ENCODE measurements at regions not wholly inside any gene's neighbourhood (a gene's known extent, or its start where the extent isn't known, plus 50 kb on each side); places are given as distances from the start of the nearest gene placed in this dataset.

GRCh38 chr3:164479406-164479805 is 598.9 kb downstream of the SI start:
- TF ChIP-seq CTCF (IDR thresholded peaks at IDR 0.05) (no peak), POLR2A (IDR thresholded peaks at IDR 0.05) (no peak)
- intact Hi-C loops (cut with DNase I), result no loop called here
- DNase-seq (no peak), ATAC-seq (no peak)
- Histone ChIP-seq H3K27me3 (no peaks in the 10 kb centered on the region), H3K36me3 (replicated peaks in 1 of 2; ENCODE audit: insufficient read depth in 1 of 2, low read depth in 2 of 2) (no peaks in the 10 kb centered on the region), H3K27ac (no peak overlapping the region), H3K9me3 (no peaks in the 10 kb centered on the region), H3K4me1 (no peaks in the 10 kb centered on the region), H3K4me3 (no peak overlapping the region)
- WGBS, 2 donors, result 36 to 38% methylated on average over 1 of the region's 1 CpG

GRCh38 chr3:164478323-164478722 is 600.0 kb downstream of the SI start:
- TF ChIP-seq POLR2A (IDR thresholded peaks at IDR 0.05) (no peak), CTCF (IDR thresholded peaks at IDR 0.05) (no peak)
- H3K9me3 ChIP-seq, result no peaks in the 10 kb centered on the region
- DNase-seq (no peak), ATAC-seq (no peak)
- no peaks in the 10 kb centered on the region for H3K27me3 ChIP-seq
- intact Hi-C loops (cut with DNase I), result no loop called here
- no peaks in the 10 kb centered on the region for H3K36me3 ChIP-seq (replicated peaks in 1 of 2; ENCODE audit: insufficient read depth in 1 of 2, low read depth in 2 of 2)
- no peak overlapping the region for H3K4me3 ChIP-seq
- no peaks in the 10 kb centered on the region for H3K4me1 ChIP-seq
- no peak overlapping the region for H3K27ac ChIP-seq
- WGBS, 2 donors, result 83 to 96% methylated on average over 4 to 5 of the region's 5 CpGs

- no peak overlapping the region for H3K4me3 ChIP-seq
- TF ChIP-seq POLR2A (IDR thresholded peaks at IDR 0.05) (no peak), CTCF (IDR thresholded peaks at IDR 0.05) (no peak)
- DNase-seq, result no peak
- WGBS, 2 donors, result 100% methylated on average over 1 of the region's 1 CpG
- no peaks in the 10 kb centered on the region for H3K9me3 ChIP-seq
- ATAC-seq, result no peak
- no peaks in the 10 kb centered on the region for H3K36me3 ChIP-seq (replicated peaks in 1 of 2; ENCODE audit: insufficient read depth in 1 of 2, low read depth in 2 of 2)
- intact Hi-C loops (cut with DNase I), result no loop called here
- H3K27me3 ChIP-seq, result no peaks in the 10 kb centered on the region
- H3K27ac ChIP-seq, result no peak overlapping the region
- no peaks in the 10 kb centered on the region for H3K4me1 ChIP-seq
These were observed 600.9 kb downstream of the SI start for GRCh38 chr3:164477403-164477802.

- no peak for ATAC-seq
- H3K27ac ChIP-seq, result no peak overlapping the region
- no peak overlapping the region for H3K4me3 ChIP-seq
- TF ChIP-seq CTCF (IDR thresholded peaks at IDR 0.05) (no peak), POLR2A (IDR thresholded peaks at IDR 0.05) (no peak)
- WGBS, 2 donors, result 88 to 96% methylated on average over 3 of the region's 3 CpGs
- no peak for DNase-seq
- intact Hi-C loops (cut with DNase I), result no loop called here
- H3K9me3 ChIP-seq, result no peaks in the 10 kb centered on the region
- no peaks in the 10 kb centered on the region for H3K27me3 ChIP-seq
- H3K4me1 ChIP-seq, result no peaks in the 10 kb centered on the region
- no peaks in the 10 kb centered on the region for H3K36me3 ChIP-seq (replicated peaks in 1 of 2; ENCODE audit: insufficient read depth in 1 of 2, low read depth in 2 of 2)
These were observed 601.7 kb downstream of the SI start for GRCh38 chr3:164476631-164477030.

- no peak for TF ChIP-seq CTCF (IDR thresholded peaks at IDR 0.05)
- TF ChIP-seq POLR2A (IDR thresholded peaks at IDR 0.05), result no peak
These were observed 607.8 kb downstream of the SI start for GRCh38 chr3:164470471-164470870.

More at GRCh38 chr3:164470471-164470870, 607.8 kb downstream of the SI start:
- ATAC-seq (no peak), DNase-seq (no peak)
- Histone ChIP-seq H3K4me3 (no peak overlapping the region), H3K27ac (no peak overlapping the region), H3K4me1 (no peaks in the 10 kb centered on the region), H3K9me3 (no peaks in the 10 kb centered on the region), H3K27me3 (no peaks in the 10 kb centered on the region), H3K36me3 (replicated peaks in 1 of 2; ENCODE audit: insufficient read depth in 1 of 2, low read depth in 2 of 2) (no peaks in the 10 kb centered on the region)
- intact Hi-C loops (cut with DNase I), result no loop called here
- 66 to 71% methylated on average over 3 of the region's 3 CpGs for WGBS, 2 donors
